ENCODE measurements at regions not wholly inside any gene's neighbourhood (a gene's known extent, or its start where the extent isn't known, plus 50 kb on each side); places are given as distances from the start of the nearest gene placed in this dataset.
A peak's percentile ranks its signal among the peaks of the same experiment; 100 is the strongest.

- no peak for DNase-seq (ENCODE audit: low read depth)
These were observed 212.3 kb upstream of the NCAM1 start for GRCh38 chr11:112748713-112749543.

GRCh38 chr11:112751329-112751728 is 209.9 kb upstream of the NCAM1 start:
- DNase-seq (ENCODE audit: low read depth): no peak

- DNase-seq (ENCODE audit: low read depth): no peak
These were observed 209.4 kb upstream of the NCAM1 start for GRCh38 chr11:112751772-112752171.

- no peak for DNase-seq (ENCODE audit: low read depth)
These were observed 208.7 kb upstream of the NCAM1 start for GRCh38 chr11:112752563-112752962.

- DNase-seq (ENCODE audit: low read depth): no peak
These were observed 207.5 kb upstream of the NCAM1 start for GRCh38 chr11:112753706-112754105.

- DNase-seq (ENCODE audit: low read depth): no peak
These were observed 201.8 kb upstream of the NCAM1 start for GRCh38 chr11:112759418-112759817.

GRCh38 chr11:112760396-112761059 is 200.7 kb upstream of the NCAM1 start:
- no peak for DNase-seq (ENCODE audit: low read depth)

- DNase-seq (ENCODE audit: low read depth): no peak
These were observed 199.1 kb upstream of the NCAM1 start for GRCh38 chr11:112761911-112762706.

- DNase-seq (ENCODE audit: low read depth): no peak
These were observed 198.5 kb upstream of the NCAM1 start for GRCh38 chr11:112762707-112763090.

- no peak for DNase-seq (ENCODE audit: low read depth)
These were observed 195.9 kb upstream of the NCAM1 start for GRCh38 chr11:112765337-112765736.

GRCh38 chr11:112769170-112769569 is 192.1 kb upstream of the NCAM1 start:
- no peak for DNase-seq (ENCODE audit: low read depth)

GRCh38 chr11:112769584-112769983 is 191.6 kb upstream of the NCAM1 start:
- no peak for DNase-seq (ENCODE audit: low read depth)

- no peak for DNase-seq (ENCODE audit: low read depth)
These were observed 191.2 kb upstream of the NCAM1 start for GRCh38 chr11:112770033-112770432.

GRCh38 chr11:112770487-112770886 is 190.7 kb upstream of the NCAM1 start:
- DNase-seq (ENCODE audit: low read depth): no peak

GRCh38 chr11:112771851-112772250 is 189.4 kb upstream of the NCAM1 start:
- DNase-seq (ENCODE audit: low read depth): no peak

- DNase-seq (ENCODE audit: low read depth): no peak
These were observed 188.0 kb upstream of the NCAM1 start for GRCh38 chr11:112773264-112773663.

- no peak for DNase-seq (ENCODE audit: low read depth)
These were observed 184.4 kb upstream of the NCAM1 start for GRCh38 chr11:112776834-112777233.

GRCh38 chr11:112777283-112777751 is 183.9 kb upstream of the NCAM1 start:
- no peak for DNase-seq (ENCODE audit: low read depth)

- DNase-seq (ENCODE audit: low read depth): no peak
These were observed 182.9 kb upstream of the NCAM1 start for GRCh38 chr11:112778091-112778876.

- no peak for DNase-seq (ENCODE audit: low read depth)
These were observed 182.3 kb upstream of the NCAM1 start for GRCh38 chr11:112778877-112779266.

- DNase-seq (ENCODE audit: low read depth): peak; percentile 75
These were observed 180.7 kb upstream of the NCAM1 start for GRCh38 chr11:112780351-112781087.
